Heart left ventricle (tissue), 13 donors: ENCODE measurements at regions not wholly inside any gene's neighbourhood (a gene's known extent, or its start where the extent isn't known, plus 50 kb on each side); places are given as distances from the start of the nearest gene placed in this dataset.

Experiments used
- CTCF ChIP-seq, 12 donors: fragments of 200-600 bp; sonication (generic) in 4 of 12; IDR thresholded peaks; one replicate each; pipeline versions ENCODE4 v1.5.0 to v1.8.0; 2018 to 2022; ENCODE audit warnings: antibody characterized with exemption in 12 of 12, mild to moderate bottlenecking in 5 of 12
- POLR2A ChIP-seq, 2 donors: fragments of 450-650 bp; IDR thresholded peaks; one replicate each; pipeline ENCODE4 v1.6.1; 2017; ENCODE audit warnings: antibody characterized with exemption in 2 of 2, mild to moderate bottlenecking in 2 of 2, moderate library complexity in 2 of 2
- donor health status: ischemic (EF 13 %, LVEDD 7.1; RV severe dilation, severe dysfunction).
- donor health status: DM: no; HTN: yes; CAD: no.
- donor health status: DM: no; HTN: no; CAD: no.
- donor health status: ischemic (EF 25% LVEDD 6.9; RV normal size, moderate dysfunction).
- donor health status: ischemic (EF 25% LVEDD 5.7; RV mildly dilated, moderate dysfunction).
- donor health status: ischemic (EF 35%, LVEDD 5.7; RV mildly dilated, moderate dysfunction).
- donor health status: nonischemic (EF 11% LVEDD 7.7; RV severe dilation, severe dysfunction).
- donor health status: DM: yes; HTN: yes; CAD: no.
- donor health status: PGD.
- donor health status: ischemic (EF 29% LVEDD 5.4; RV normal size, mild dysfunction).
- donor health status: nonischemic (EF 23%, LVEDD 6.1; RV moderate dilation, normal function).

GRCh38 chr6:45737331-45738056, 278.2 kb downstream of the CLIC5 start:
- no peak for TF ChIP-seq CTCF (IDR thresholded peaks at IDR 0.05)
- TF ChIP-seq POLR2A (IDR thresholded peaks at IDR 0.05) = no peak
